ENCODE measurements at regions not wholly inside any gene's neighbourhood (a gene's known extent, or its start where the extent isn't known, plus 50 kb on each side); places are given as distances from the start of the nearest gene placed in this dataset.

DNA sequence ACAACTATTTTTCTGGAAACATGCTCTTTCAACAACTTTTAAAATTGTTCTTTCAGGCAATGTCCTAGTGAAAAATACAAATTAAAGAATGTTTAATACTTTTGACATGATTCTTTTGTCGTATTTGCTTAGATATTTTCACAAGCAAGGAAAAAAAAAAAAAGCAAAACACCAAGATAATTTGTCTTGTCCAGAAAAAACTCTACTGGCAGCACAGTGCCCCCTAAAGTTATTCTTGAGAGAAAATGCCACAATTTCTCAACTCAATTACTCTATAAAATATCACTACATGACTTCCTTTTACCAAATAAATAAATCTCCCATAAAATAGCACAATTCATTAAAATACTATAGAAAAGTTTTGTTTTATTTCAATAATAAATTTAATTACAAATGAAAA, 652.5 kb upstream of the EPHA7 start:
- peak in 2 of 3 donors; percentile 20 to 21 for DNase-seq
- WGBS, 2 donors, result 14 to 15% methylated on average over 1 of the region's 1 CpG

DNA sequence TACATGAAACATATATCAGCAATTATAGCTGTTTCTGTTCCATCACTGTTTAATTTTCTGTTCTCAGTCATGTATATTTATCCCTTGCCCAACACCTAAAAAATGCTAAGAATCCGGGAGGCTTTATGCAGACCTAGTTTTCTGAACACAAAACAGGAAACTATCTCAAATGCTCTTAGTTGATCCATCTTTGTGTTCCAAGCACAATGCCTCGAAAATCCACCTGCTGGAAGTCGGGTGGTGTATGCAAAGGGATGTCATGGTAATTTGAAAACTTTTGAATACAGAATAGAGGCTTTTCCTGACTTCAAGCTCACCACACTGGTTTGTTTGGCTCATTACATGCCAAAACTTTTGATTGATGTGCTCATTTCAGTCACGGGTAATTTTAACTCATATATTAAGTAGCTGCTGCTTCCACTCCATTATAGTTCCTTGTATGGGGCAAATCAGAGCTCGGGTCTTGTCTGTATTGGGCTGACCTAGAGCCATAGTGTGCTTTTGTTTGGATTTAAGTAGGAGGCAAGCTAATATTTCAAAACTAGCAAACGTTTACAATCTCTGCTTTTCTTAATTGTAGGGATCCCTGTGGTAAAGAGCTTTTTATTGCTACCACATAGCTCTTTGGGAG, 646.5 kb upstream of the EPHA7 start:
- H3K36me3 ChIP-seq (ENCODE audit: control insufficient read depth in 4 of 4, insufficient read depth in 4 of 4, low read length in 4 of 4), result no peaks in the 10 kb centered on the region
- 38 to 46% methylated on average over 6 of the region's 6 CpGs for WGBS, 2 donors
- DNase-seq (no peak), ATAC-seq (ENCODE audit: insufficient read depth, low FRiP score) (no peak)
- no peak overlapping the region for H3K27ac ChIP-seq (ENCODE audit: low read depth in 1 of 2, low read length in 1 of 2)
- H3K27me3 ChIP-seq (ENCODE audit: control insufficient read depth in 3 of 3, insufficient read depth in 3 of 3, low read length in 2 of 3), result no peaks in the 10 kb centered on the region
- H3K4me1 ChIP-seq (ENCODE audit: control insufficient read depth in 5 of 5, insufficient read depth in 5 of 5, low read length in 5 of 5), result no peaks in the 10 kb centered on the region
- no peaks in the 10 kb centered on the region for H3K9me3 ChIP-seq (ENCODE audit: control insufficient read depth in 4 of 4, insufficient read depth in 3 of 4, low read length in 3 of 4)
- TF ChIP-seq, protein P1, sequence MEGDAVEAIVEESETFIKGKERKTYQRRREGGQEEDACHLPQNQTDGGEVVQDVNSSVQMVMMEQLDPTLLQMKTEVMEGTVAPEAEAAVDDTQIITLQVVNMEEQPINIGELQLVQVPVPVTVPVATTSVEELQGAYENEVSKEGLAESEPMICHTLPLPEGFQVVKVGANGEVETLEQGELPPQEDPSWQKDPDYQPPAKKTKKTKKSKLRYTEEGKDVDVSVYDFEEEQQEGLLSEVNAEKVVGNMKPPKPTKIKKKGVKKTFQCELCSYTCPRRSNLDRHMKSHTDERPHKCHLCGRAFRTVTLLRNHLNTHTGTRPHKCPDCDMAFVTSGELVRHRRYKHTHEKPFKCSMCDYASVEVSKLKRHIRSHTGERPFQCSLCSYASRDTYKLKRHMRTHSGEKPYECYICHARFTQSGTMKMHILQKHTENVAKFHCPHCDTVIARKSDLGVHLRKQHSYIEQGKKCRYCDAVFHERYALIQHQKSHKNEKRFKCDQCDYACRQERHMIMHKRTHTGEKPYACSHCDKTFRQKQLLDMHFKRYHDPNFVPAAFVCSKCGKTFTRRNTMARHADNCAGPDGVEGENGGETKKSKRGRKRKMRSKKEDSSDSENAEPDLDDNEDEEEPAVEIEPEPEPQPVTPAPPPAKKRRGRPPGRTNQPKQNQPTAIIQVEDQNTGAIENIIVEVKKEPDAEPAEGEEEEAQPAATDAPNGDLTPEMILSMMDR (IDR thresholded peaks at IDR 0.05; ENCODE audit: control extremely low read depth, extremely low read depth), result no peak
- H3K4me3 ChIP-seq, result no peak overlapping the region
- H3K9ac ChIP-seq (ENCODE audit: insufficient read depth in 1 of 2, low read length in 2 of 2), result no peak overlapping the region

More for the DNA sequence above, 652.5 kb upstream of the EPHA7 start:
- no peak overlapping the region for H3K4me3 ChIP-seq
- H3K9ac ChIP-seq (ENCODE audit: insufficient read depth in 1 of 2, low read length in 2 of 2), result no peak overlapping the region
- no peaks in the 10 kb centered on the region for H3K4me1 ChIP-seq (ENCODE audit: control insufficient read depth in 5 of 5, insufficient read depth in 5 of 5, low read length in 5 of 5)
- H3K27ac ChIP-seq (ENCODE audit: low read depth in 1 of 2, low read length in 1 of 2), result no peak overlapping the region
- ATAC-seq (ENCODE audit: insufficient read depth, low FRiP score), result no peak
- TF ChIP-seq, protein P1 (IDR thresholded peaks at IDR 0.05; ENCODE audit: control extremely low read depth, extremely low read depth), result no peak
- H3K27me3 ChIP-seq (ENCODE audit: control insufficient read depth in 3 of 3, insufficient read depth in 3 of 3, low read length in 2 of 3), result no peaks in the 10 kb centered on the region
- no peaks in the 10 kb centered on the region for H3K36me3 ChIP-seq (ENCODE audit: control insufficient read depth in 4 of 4, insufficient read depth in 4 of 4, low read length in 4 of 4)
- no peaks in the 10 kb centered on the region for H3K9me3 ChIP-seq (ENCODE audit: control insufficient read depth in 4 of 4, insufficient read depth in 3 of 4, low read length in 3 of 4)

DNA sequence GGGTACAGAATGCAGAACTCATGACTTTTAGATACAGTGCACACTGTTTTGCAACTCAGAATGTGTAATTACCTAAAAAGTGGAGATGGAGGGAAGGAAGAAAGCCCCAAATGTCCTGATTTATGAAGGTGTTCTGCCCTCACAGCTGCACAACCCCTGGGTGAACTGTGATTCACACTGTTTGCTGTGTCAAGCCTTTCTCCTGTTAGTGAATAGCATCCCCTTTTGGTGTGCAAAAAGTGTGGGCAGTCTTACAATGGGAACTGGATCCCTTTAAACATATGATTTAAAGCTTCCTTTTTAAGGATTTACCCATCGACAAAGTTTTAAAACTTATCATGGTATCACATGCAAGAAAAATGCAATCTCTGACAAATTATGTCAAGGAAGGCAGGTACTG, 633.4 kb upstream of the EPHA7 start:
- no peaks in the 10 kb centered on the region for H3K27me3 ChIP-seq (ENCODE audit: control insufficient read depth in 3 of 3, insufficient read depth in 3 of 3, low read length in 2 of 3)
- no peaks in the 10 kb centered on the region for H3K9me3 ChIP-seq (ENCODE audit: control insufficient read depth in 4 of 4, insufficient read depth in 3 of 4, low read length in 3 of 4)
- WGBS, 2 donors, result 20 to 31% methylated on average over 1 of the region's 1 CpG
- ATAC-seq (ENCODE audit: insufficient read depth, low FRiP score) (no peak), DNase-seq (peak in 2 of 3 donors; percentile 7 to 25)
- H3K27ac ChIP-seq (ENCODE audit: low read depth in 1 of 2, low read length in 1 of 2), result no peak overlapping the region
- TF ChIP-seq, protein P1 (IDR thresholded peaks at IDR 0.05; ENCODE audit: control extremely low read depth, extremely low read depth), result no peak
- no peak overlapping the region for H3K9ac ChIP-seq (ENCODE audit: insufficient read depth in 1 of 2, low read length in 2 of 2)
- H3K4me3 ChIP-seq, result no peak overlapping the region
- H3K36me3 ChIP-seq (ENCODE audit: control insufficient read depth in 4 of 4, insufficient read depth in 4 of 4, low read length in 4 of 4), result no peaks in the 10 kb centered on the region
- H3K4me1 ChIP-seq (ENCODE audit: control insufficient read depth in 5 of 5, insufficient read depth in 5 of 5, low read length in 5 of 5), result no peaks in the 10 kb centered on the region

DNA sequence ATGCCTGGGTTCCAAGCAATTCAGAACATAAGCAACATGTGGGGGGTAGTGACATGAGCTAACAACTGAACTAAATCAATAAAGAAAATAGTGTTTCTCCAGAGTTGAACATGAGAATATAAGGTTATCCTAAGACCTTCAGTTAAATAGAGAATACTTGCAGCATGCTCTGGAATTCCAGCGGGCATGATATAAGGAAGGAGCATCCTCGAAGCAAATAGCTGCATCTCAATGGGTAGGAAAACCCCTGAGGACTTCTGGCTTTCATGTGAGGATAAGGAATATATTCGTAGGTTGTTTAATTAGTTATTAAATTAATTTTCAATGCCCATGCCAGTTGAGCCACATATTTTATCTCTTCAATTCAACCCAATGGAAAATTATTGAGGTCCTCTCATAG, 631.2 kb upstream of the EPHA7 start:
- DNase-seq, result no peak
- WGBS, 2 donors, result 88 to 89% methylated on average over 3 of the region's 3 CpGs
- TF ChIP-seq, protein P1 (IDR thresholded peaks at IDR 0.05; ENCODE audit: control extremely low read depth, extremely low read depth), result no peak

More for the DNA sequence above, 631.2 kb upstream of the EPHA7 start:
- Histone ChIP-seq H3K36me3 (ENCODE audit: control insufficient read depth in 4 of 4, insufficient read depth in 4 of 4, low read length in 4 of 4) (no peaks in the 10 kb centered on the region), H3K27me3 (ENCODE audit: control insufficient read depth in 3 of 3, insufficient read depth in 3 of 3, low read length in 2 of 3) (no peaks in the 10 kb centered on the region), H3K4me3 (no peak overlapping the region), H3K4me1 (ENCODE audit: control insufficient read depth in 5 of 5, insufficient read depth in 5 of 5, low read length in 5 of 5) (no peaks in the 10 kb centered on the region), H3K27ac (ENCODE audit: low read depth in 1 of 2, low read length in 1 of 2) (no peak overlapping the region), H3K9ac (ENCODE audit: insufficient read depth in 1 of 2, low read length in 2 of 2) (no peak overlapping the region), H3K9me3 (ENCODE audit: control insufficient read depth in 4 of 4, insufficient read depth in 3 of 4, low read length in 3 of 4) (no peaks in the 10 kb centered on the region)
- no peak for ATAC-seq (ENCODE audit: insufficient read depth, low FRiP score)
